DMS53 (cell line): ENCODE measurements at regions not wholly inside any gene's neighbourhood (a gene's known extent, or its start where the extent isn't known, plus 50 kb on each side); places are given as distances from the start of the nearest gene placed in this dataset.
"Not testable (repeated sequence)": the region's sequence is repeated elsewhere in the genome, so short reads cannot be mapped to it uniquely, and the experiment has no call there.

Experiments
- DNase-seq: peaks from one replicate; lab custom pipeline; 2025; lab: John Stamatoyannopoulos, UW

DNA sequence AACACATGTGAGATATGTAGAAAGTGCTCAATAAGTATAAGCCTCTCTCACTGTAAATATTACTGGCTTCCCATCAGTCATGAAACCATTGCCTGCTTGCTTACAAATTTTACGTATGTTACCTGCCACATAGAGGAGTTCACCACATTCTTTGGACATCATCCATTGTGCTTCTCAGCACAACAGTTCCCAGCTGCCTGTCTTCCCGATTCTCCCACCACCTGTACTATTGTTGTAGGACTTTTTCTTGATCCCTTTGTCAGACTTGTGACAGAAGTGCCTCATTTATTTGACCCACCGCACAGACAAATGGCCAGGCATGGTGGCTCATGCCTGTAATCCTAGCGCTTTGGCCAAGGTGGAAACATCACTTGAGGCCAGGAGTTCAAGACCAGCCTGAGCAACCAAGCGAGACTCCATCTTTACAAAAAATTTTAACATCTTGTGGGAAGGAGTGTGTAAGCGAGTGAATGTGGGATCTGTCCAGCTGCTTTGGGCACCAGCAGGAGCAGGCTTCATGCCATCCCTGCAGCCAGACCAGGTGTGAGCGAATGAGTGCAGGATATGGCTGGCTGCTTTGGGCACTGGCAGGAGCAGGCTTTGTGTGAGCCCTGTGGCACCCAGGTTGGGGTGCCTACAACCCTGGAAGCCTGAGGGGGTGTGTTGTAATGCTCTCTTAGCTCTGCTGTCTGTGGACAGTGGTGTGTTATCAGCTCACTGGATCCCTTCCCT lies 139.9 kb upstream of the ELL2 start:
- DNase-seq, result no peak

GRCh38 chr5:96097488-96097887 lies 135.8 kb upstream of the ELL2 start:
- not testable (repeated sequence) for DNase-seq

GRCh38 chr5:96096724-96097123 lies 135.1 kb upstream of the ELL2 start:
- no peak for DNase-seq

DNA sequence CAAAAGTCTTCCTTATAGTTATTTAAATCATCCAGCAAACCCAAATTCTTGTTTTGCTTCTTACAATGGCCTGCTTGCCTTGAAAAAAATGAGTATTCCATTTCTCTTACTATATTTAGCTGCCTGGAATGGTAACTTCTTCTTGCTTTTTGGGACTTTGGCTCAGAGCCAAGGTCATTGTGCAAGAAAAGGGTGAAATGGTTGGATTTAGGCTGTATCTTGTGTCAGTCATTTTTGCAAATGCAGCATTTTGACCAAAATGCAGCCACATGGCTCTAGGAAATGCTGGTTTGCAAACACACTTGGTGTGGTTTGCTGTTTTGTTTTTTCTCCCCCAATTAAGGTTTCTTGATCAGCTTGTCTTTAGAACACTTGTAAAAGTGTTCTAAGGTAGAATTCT lies 133.3 kb upstream of the ELL2 start:
- DNase-seq, result peak; percentile 11

DNA sequence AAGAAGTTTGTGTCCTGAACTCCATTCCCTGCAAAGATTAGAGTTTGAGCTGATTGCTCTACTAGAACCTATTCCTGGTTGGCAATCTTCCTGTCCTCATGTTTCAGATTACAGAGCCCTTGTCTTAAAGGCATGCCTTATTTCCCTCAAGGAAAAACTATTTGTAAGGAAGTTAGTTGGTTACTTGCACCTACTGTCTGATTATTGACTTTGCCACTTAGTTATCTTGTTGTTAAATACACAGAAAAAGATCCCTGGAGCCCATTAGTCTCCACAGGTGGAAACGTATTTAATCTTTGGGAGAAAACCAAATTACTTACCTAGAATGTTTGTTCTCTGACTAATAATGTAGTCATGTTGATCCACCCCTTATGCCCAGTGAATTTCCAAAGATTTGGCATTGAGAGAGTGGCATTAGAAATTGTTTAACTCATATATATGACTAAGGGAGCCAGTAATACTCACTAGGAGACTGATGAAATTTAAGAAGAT lies 132.3 kb upstream of the ELL2 start:
- DNase-seq, result peak; percentile 68

GRCh38 chr5:96093340-96093739 lies 131.7 kb upstream of the ELL2 start:
- DNase-seq, result peak; percentile 41

DNA sequence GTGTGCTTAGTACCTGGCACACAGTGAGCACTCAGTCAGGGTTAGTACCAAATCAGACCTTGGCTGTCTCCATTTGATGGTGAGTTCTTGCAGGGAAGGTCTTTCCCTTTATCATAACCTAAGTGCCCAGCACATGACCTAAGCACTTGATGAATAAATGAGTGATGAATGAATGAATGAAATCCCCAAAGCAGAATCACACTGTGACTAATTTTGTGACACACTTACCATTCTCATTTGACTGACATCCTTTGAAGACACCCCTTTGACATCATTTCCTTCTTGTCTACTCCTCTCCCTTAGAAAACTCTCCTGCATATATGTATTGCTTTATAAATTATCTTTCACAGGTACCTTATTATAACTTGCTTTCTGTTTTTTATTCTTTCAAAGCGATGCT lies 130.2 kb upstream of the ELL2 start:
- DNase-seq, result no peak

- no peak for DNase-seq
Observed at GRCh38 chr5:96090215-96090614, 128.6 kb upstream of the ELL2 start.

GRCh38 chr5:96088706-96089498 lies 127.3 kb upstream of the ELL2 start:
- DNase-seq, result no peak

GRCh38 chr5:96087939-96088338 lies 126.3 kb upstream of the ELL2 start:
- peak; percentile 35 for DNase-seq

- DNase-seq, result peak; percentile 26
Observed at GRCh38 chr5:96084874-96085506, 123.3 kb upstream of the ELL2 start.

DNA sequence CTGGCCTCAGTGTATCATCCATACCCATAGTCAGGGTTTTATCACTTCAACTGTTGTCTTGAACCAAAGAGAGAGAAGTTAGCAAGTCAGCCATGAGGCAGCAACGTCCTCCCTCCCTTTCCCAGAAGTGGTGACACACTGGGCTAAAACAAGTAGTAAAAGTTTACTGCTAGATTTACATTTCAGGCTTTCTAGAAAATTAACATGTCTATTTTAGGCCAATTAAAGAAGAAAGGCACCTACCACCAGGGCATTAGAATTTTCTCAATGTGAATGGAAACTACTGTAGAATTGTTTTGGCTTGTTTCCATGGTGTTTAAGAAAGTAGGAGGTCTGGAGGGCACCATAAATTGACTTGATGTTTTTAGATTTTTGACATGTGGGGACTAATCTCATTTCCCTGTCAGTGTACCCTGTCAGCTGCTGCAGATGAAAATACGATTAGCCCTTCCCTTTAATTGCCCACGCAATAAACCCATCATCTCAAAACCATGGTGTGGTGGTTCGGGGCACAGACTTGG lies 121.8 kb upstream of the ELL2 start:
- no peak for DNase-seq

DNA sequence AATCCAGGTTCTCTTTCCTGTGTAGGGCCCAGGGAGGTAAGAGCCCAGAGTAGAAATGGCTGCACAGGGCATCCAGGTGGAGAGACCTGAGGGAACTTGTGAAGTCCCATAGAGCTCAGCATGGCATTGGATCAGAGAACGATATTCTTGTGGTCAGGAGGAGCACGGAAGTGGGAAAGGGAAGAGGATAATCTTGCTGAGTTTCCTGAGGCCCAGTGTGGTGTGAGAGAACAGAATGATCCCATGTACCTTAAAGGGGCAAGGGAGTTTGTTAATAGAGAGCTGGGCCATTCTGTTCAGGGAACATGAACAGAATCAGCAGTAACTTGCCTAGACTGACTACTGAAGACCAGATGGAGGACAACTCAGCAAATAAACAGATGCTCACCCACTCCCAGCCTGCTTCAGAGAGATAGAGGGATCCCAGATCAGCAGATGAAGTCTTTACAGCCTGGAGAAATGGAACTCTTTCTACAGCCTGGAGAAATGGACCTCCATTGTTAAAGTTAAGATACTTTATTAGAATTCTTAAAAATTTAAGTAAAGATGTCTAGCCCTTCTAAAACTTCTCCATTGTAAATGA lies 119.7 kb upstream of the ELL2 start:
- DNase-seq, result no peak

DNA sequence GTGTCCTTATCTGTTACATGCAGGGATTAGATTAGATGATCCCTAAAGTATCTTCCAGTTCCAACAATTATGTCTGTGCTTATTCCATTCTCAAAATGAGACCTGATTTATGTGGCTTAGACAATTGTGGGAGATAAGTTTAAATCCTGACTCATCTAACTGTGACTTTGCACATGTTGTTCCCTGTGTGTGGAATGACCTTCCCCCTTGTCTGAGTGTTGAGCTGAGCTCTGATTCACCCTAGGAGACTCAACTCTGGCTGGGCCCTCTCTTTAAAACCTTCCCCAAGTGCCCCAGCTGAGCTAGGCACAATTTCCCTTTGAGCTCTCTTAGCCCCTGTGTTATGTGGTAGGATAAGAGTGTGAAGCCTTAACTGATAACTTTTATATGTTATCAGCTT lies 118.9 kb upstream of the ELL2 start:
- DNase-seq, result no peak

GRCh38 chr5:96079962-96080361 lies 118.3 kb upstream of the ELL2 start:
- no peak for DNase-seq

DNA sequence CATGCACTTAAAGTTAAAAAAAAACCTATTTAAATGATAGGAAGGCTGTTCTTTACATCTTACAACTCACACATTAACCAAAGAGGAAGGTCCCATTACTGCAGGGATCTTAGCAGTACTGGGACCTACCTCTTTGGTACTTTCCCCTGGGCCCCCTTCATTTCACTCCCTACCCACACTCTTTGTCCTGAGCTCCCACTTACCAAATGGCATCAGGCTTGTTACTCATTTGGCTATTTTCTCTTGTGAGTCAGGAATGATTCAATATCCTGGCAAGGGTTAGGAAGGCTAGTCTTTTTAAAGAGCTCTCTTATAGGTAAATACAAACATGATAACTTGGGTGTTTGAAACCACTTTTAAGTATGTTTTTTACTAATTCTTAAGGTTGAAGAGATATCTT lies 117.4 kb upstream of the ELL2 start:
- peak; percentile 39 for DNase-seq

DNA sequence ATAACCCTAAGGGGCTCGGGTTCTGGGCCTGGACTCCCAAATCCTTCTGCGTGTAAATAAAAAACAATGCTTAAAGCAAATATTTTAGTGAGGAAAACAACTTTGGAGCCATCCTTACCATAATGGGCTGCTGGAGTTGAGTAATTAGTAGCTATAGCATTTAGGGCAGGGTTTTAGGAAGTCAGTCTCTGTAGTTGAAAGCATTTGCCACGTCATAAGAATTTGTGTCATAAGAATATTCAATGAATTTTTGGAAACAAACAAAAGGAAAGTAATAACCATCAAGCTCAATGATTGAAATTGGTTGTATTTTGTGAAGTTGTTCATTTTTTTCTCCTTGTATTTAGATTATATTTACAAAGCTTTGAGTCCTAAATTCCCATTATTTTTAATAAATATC lies 114.8 kb upstream of the ELL2 start:
- DNase-seq, result no peak

DNA sequence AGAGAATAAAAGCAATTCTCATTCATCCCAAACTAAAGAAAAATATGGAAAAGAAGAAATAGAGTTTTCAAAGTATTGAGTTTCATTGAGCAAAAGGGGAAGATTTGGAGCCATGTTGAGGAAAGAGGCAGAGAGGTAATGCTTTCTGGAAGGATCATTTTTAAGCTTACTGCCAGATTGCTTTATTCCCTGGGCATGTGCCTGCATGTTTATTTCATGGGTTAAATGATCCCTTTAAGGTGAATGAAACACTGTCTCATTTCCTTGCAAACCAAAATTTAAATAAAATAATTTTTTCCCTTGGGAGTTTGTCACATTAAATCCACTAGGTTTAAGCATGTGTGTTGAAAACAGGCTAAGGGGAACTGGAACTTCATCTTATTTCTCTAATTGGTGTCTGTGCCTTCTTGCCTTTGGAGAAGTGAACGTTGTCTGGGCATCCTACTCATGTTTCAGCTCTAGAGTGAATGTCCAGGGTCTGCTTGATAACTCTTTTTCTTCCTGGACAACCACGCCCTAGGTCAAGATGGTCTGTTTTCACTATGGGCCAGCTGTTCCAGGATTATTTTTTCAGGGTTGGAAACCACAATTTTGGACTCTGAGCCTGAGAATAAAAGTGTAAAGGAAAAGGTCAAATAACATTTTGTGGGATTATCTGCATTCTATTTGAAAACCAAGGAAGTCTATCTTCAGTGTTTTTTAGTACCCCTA lies 114.1 kb upstream of the ELL2 start:
- DNase-seq, result no peak

DNA sequence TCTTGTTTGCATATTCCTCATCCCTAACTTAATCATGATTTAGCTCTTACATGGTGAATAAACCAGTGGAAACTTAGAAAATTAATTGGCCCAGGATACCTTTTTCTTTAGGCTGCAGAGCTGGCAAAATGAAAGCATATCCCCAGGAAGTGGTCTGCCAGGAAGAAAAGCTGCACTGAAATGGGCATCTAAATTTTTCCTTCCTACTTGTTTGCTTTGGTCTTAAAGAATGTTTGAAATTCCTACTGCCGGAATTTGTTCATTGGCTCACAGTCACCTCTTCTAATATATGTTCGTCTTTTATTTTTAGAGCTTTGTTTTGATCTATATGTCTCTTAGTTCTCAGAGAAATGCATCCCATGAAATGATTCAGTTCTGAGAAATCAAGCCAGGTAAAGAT lies 113.2 kb upstream of the ELL2 start:
- DNase-seq, result no peak

DNA sequence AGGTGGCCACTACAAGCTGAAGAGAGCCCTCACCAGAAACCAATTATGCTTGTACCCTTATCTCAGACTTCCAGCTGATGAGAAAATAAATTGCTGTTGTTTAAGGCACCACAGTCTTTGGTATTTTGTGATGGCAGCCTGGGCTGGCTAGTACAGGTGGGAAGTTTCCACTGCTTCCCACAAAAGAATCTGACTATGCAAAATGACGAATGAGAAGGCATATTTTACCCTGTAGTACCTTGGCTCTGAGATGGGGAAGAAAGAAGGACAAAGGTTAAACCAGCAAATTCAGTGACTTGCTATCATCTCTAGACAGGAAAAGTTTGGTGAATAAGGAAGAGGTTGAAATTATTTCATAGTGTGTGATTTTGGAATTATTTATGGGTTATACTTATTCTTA lies 112.8 kb upstream of the ELL2 start:
- DNase-seq, result no peak

DNA sequence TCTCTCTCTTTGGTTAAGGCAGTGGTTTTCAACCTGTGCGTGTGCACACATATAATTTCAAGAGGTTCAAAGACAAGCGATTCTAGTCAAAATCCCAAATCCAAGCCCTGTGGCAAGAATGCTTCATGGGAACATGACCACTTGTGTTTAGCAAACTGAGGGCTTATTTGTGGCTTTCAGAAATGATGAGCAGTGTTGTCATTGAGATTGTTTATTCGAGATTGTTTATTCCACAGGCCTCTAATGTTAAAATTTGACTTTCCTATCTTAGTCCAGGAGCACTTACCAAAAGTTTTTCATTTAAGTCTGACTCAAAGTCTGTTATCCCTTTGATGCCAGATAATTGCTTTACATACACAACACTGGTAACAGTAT lies 111.1 kb upstream of the ELL2 start:
- no peak for DNase-seq
